ENCODE measurements at regions not wholly inside any gene's neighbourhood (a gene's known extent, or its start where the extent isn't known, plus 50 kb on each side); places are given as distances from the start of the nearest gene placed in this dataset.

GRCh38 chr2:118386641-118387302, 298.5 kb downstream of the INSIG2 start:
- peaks cover 0 to 3% (median 0%) of the 10 kb centered on the region in 3 experiments for H3K27me3 ChIP-seq (ENCODE audit: control insufficient read depth in 3 of 3, insufficient read depth in 3 of 3, low read depth in 1 of 3, low read length in 3 of 3)
- H3K27ac ChIP-seq (replicated peaks; ENCODE audit: low read length) = no peak overlapping the region
- no peaks in the 10 kb centered on the region for H3K79me1 ChIP-seq (ENCODE audit: low read depth, low read length)
- H2BK120ac ChIP-seq (ENCODE audit: low read depth, low read length) = no peak overlapping the region
- no peak overlapping the region for H4K8ac ChIP-seq (ENCODE audit: low read depth, low read length)
- no peaks in the 10 kb centered on the region for H3K4me1 ChIP-seq (ENCODE audit: control insufficient read depth in 2 of 2, insufficient read depth in 1 of 2, low read depth in 1 of 2, low read length in 2 of 2)
- WGBS, 2 donors (ENCODE audit: extremely low coverage in 2 of 2, insufficient read length in 2 of 2, insufficient replicate concordance in 1 of 2) = no CpG with 5 or more reads among the region's 9 CpGs
- H2BK5ac ChIP-seq (ENCODE audit: low read length) = no peak overlapping the region
- no peaks in the 10 kb centered on the region for H3K9me3 ChIP-seq (replicated peaks in 1 of 2; ENCODE audit: control insufficient read depth in 2 of 2, insufficient read depth in 1 of 2, low read depth in 1 of 2, low read length in 2 of 2)
- no peak for DNase-seq (ENCODE audit: low spot score)
- H3K4me3 ChIP-seq (ENCODE audit: low read length in 2 of 2) = no peak overlapping the region
- H2AFZ ChIP-seq (ENCODE audit: low read length) = no peak overlapping the region
- H3K4me2 ChIP-seq (ENCODE audit: insufficient read depth, low read length, poor library complexity, severe bottlenecking) = no peak overlapping the region
- H3K36me3 ChIP-seq (replicated peaks in 1 of 2; ENCODE audit: control insufficient read depth in 2 of 2, insufficient read depth in 2 of 2, low read length in 2 of 2) = no peaks in the 10 kb centered on the region
- no peak overlapping the region for H3K4ac ChIP-seq (ENCODE audit: low read length)
- H3K9ac ChIP-seq (ENCODE audit: low read depth, low read length, poor library complexity) = peak overlapping the region; percentile 47
- H3K18ac ChIP-seq (ENCODE audit: low read length) = no peak overlapping the region
- no peak overlapping the region for H2AK5ac ChIP-seq (ENCODE audit: low read depth, low read length)
- peak overlapping the region; percentile 64 for H4K91ac ChIP-seq (ENCODE audit: low read depth, low read length, poor library complexity)
- H2BK12ac ChIP-seq (ENCODE audit: low read length) = no peak overlapping the region
- H2BK15ac ChIP-seq (ENCODE audit: low read length) = no peak overlapping the region
- no peak overlapping the region for H3K23ac ChIP-seq (ENCODE audit: low read depth, low read length, poor library complexity)
- no peak overlapping the region for H3K14ac ChIP-seq (ENCODE audit: low read length)

DNA sequence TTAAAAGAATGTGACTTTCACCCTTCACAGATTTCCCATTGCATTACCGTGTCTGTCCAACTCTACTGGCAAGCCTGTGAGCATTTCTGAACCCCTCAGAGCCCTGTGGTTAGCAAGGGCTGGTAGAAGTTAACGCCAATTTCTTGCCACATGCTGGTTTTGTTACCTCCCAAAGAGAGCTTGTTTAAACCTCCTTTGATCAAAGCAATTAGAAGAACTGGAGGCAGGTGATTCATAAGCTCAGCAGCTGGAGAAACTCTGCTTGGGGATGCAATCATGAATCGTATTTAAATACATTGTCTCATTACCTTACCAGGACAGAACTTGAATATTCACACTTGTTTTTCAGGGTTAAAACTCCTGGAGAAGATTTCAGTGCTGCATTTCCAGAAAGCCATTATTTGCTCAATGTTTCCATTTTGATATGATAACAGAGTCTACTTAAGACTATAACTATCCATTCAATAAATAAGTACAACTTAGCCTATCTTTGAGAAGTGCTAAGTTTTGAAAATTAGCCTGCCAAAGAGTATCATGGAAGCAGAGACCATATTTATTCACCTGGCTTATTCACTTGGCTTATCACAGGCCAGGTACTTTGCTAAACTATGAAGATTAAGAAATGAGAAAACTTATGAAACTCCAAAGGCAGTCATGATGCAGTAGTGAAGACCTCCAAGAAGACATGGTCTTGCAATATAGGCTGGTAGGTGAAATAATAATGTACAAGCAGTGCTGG, 292.8 kb downstream of the INSIG2 start:
- H2BK15ac ChIP-seq (ENCODE audit: low read length) = no peak overlapping the region
- H2BK5ac ChIP-seq (ENCODE audit: low read length) = no peak overlapping the region
- no peaks in the 10 kb centered on the region for H3K36me3 ChIP-seq (replicated peaks in 1 of 2; ENCODE audit: control insufficient read depth in 2 of 2, insufficient read depth in 2 of 2, low read length in 2 of 2)
- H3K18ac ChIP-seq (ENCODE audit: low read length) = no peak overlapping the region
- no CpG with 5 or more reads among the region's 3 CpGs for WGBS, 2 donors (ENCODE audit: extremely low coverage in 2 of 2, insufficient read length in 2 of 2, insufficient replicate concordance in 1 of 2)
- H3K9ac ChIP-seq (ENCODE audit: low read depth, low read length, poor library complexity) = no peak overlapping the region
- no peak overlapping the region for H2AFZ ChIP-seq (ENCODE audit: low read length)
- no peak overlapping the region for H3K23ac ChIP-seq (ENCODE audit: low read depth, low read length, poor library complexity)
- H3K9me3 ChIP-seq (replicated peaks in 1 of 2; ENCODE audit: control insufficient read depth in 2 of 2, insufficient read depth in 1 of 2, low read depth in 1 of 2, low read length in 2 of 2) = peaks cover 0 to 3% of the 10 kb centered on the region in 2 donors
- H3K4me2 ChIP-seq (ENCODE audit: insufficient read depth, low read length, poor library complexity, severe bottlenecking) = no peak overlapping the region
- H2BK12ac ChIP-seq (ENCODE audit: low read length) = no peak overlapping the region
- no peak overlapping the region for H4K91ac ChIP-seq (ENCODE audit: low read depth, low read length, poor library complexity)
- H3K27ac ChIP-seq (replicated peaks; ENCODE audit: low read length) = no peak overlapping the region
- H2BK120ac ChIP-seq (ENCODE audit: low read depth, low read length) = no peak overlapping the region
- H3K79me1 ChIP-seq (ENCODE audit: low read depth, low read length) = no peaks in the 10 kb centered on the region
- H3K4ac ChIP-seq (ENCODE audit: low read length) = no peak overlapping the region
- H3K27me3 ChIP-seq (ENCODE audit: control insufficient read depth in 3 of 3, insufficient read depth in 3 of 3, low read depth in 1 of 3, low read length in 3 of 3) = peaks cover 4 to 35% (median 9%) of the 10 kb centered on the region in 3 experiments
- no peak overlapping the region for H3K4me3 ChIP-seq (ENCODE audit: low read length in 2 of 2)
- no peak for DNase-seq (ENCODE audit: low spot score)
- no peak overlapping the region for H3K14ac ChIP-seq (ENCODE audit: low read length)
- H4K8ac ChIP-seq (ENCODE audit: low read depth, low read length) = no peak overlapping the region
- peaks cover 0 to 3% of the 10 kb centered on the region in 2 donors for H3K4me1 ChIP-seq (ENCODE audit: control insufficient read depth in 2 of 2, insufficient read depth in 1 of 2, low read depth in 1 of 2, low read length in 2 of 2)
- H2AK5ac ChIP-seq (ENCODE audit: low read depth, low read length) = no peak overlapping the region

DNA sequence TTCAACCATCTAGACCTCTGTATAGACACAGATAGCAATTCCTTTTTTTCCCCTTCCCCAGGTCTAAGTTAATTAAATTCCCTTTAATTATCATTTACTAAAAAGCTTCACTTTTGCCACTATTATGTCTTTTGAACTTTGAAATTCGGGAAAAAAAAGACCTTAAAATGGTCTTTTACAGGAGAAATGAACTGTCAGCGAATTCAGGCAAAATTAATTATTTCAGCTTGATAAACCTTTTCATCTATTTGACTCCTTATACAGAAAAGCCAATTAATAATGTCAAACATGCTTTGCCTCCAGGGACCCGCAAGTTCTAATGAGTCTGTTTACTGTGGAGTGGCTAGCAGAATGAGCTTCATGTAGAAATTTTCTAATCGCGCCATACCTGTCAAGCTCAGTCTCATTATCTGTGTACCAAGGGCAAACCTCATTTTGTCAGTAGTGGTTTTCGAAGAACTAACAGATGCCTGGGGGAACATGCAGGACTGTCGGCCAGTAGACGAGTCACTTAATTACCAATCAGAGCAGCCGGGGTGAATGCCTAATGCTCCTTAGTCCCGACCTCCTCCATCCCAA, 287.7 kb downstream of the INSIG2 start:
- no peak overlapping the region for H2BK5ac ChIP-seq (ENCODE audit: low read length)
- H3K27ac ChIP-seq (replicated peaks; ENCODE audit: low read length) = no peak overlapping the region
- H2AK5ac ChIP-seq (ENCODE audit: low read depth, low read length) = no peak overlapping the region
- DNase-seq (ENCODE audit: low spot score) = no peak
- no peaks in the 10 kb centered on the region for H3K79me1 ChIP-seq (ENCODE audit: low read depth, low read length)
- H3K4me1 ChIP-seq (ENCODE audit: control insufficient read depth in 2 of 2, insufficient read depth in 1 of 2, low read depth in 1 of 2, low read length in 2 of 2) = peaks cover 0 to 22% of the 10 kb centered on the region in 2 donors
- peaks cover 0 to 3% of the 10 kb centered on the region in 2 donors for H3K9me3 ChIP-seq (replicated peaks in 1 of 2; ENCODE audit: control insufficient read depth in 2 of 2, insufficient read depth in 1 of 2, low read depth in 1 of 2, low read length in 2 of 2)
- H3K14ac ChIP-seq (ENCODE audit: low read length) = no peak overlapping the region
- H3K9ac ChIP-seq (ENCODE audit: low read depth, low read length, poor library complexity) = no peak overlapping the region
- H3K23ac ChIP-seq (ENCODE audit: low read depth, low read length, poor library complexity) = no peak overlapping the region
- peaks cover 4 to 46% (median 9%) of the 10 kb centered on the region in 3 experiments for H3K27me3 ChIP-seq (ENCODE audit: control insufficient read depth in 3 of 3, insufficient read depth in 3 of 3, low read depth in 1 of 3, low read length in 3 of 3)
- no peak overlapping the region for H3K18ac ChIP-seq (ENCODE audit: low read length)
- H2AFZ ChIP-seq (ENCODE audit: low read length) = no peak overlapping the region
- no peak overlapping the region for H2BK12ac ChIP-seq (ENCODE audit: low read length)
- H2BK15ac ChIP-seq (ENCODE audit: low read length) = no peak overlapping the region
- H4K91ac ChIP-seq (ENCODE audit: low read depth, low read length, poor library complexity) = no peak overlapping the region
- H3K4me3 ChIP-seq (ENCODE audit: low read length in 2 of 2) = no peak overlapping the region
- H3K36me3 ChIP-seq (replicated peaks in 1 of 2; ENCODE audit: control insufficient read depth in 2 of 2, insufficient read depth in 2 of 2, low read length in 2 of 2) = no peaks in the 10 kb centered on the region
- no peak overlapping the region for H2BK120ac ChIP-seq (ENCODE audit: low read depth, low read length)
- no peak overlapping the region for H3K4me2 ChIP-seq (ENCODE audit: insufficient read depth, low read length, poor library complexity, severe bottlenecking)
- H3K4ac ChIP-seq (ENCODE audit: low read length) = no peak overlapping the region
- WGBS, 2 donors (ENCODE audit: extremely low coverage in 2 of 2, insufficient read length in 2 of 2, insufficient replicate concordance in 1 of 2) = no CpG with 5 or more reads among the region's 10 CpGs
- H4K8ac ChIP-seq (ENCODE audit: low read depth, low read length) = no peak overlapping the region
